Fibroblast of peridontal ligament (primary cell): ENCODE measurements at regions not wholly inside any gene's neighbourhood (a gene's known extent, or its start where the extent isn't known, plus 50 kb on each side); places are given as distances from the start of the nearest gene placed in this dataset.
A peak's percentile ranks its signal among the peaks of the same experiment; 100 is the strongest.
"Not testable (repeated sequence)": the region's sequence is repeated elsewhere in the genome, so short reads cannot be mapped to it uniquely, and the experiment has no call there.

Experiments
- DNase-seq: peaks from one replicate; pipeline ENCODE4 v3.0.0-alpha.2; 2010; ENCODE audit errors: extremely low read depth

- DNase-seq = peak; percentile 18
These were observed 145.4 kb upstream of the PROK2 start for GRCh38 chr3:71930056-71930991.

- DNase-seq = no peak
These were observed 143.3 kb upstream of the PROK2 start for GRCh38 chr3:71928212-71928611.

- DNase-seq = no peak
These were observed 142.6 kb upstream of the PROK2 start for GRCh38 chr3:71927505-71928066.

- DNase-seq = no peak
These were observed 141.7 kb upstream of the PROK2 start for GRCh38 chr3:71926616-71927015.

- DNase-seq = peak; percentile 7
These were observed 141.3 kb upstream of the PROK2 start for GRCh38 chr3:71926262-71926600.

GRCh38 chr3:71925511-71926261 lies 140.7 kb upstream of the PROK2 start:
- DNase-seq = not testable (repeated sequence)

- DNase-seq = no peak
These were observed 139.8 kb upstream of the PROK2 start for GRCh38 chr3:71924721-71925120.

- DNase-seq = no peak
These were observed 136.1 kb upstream of the PROK2 start for GRCh38 chr3:71921036-71921435.

GRCh38 chr3:71919572-71919971 lies 134.6 kb upstream of the PROK2 start:
- DNase-seq = no peak

- DNase-seq = no peak
These were observed 132.6 kb upstream of the PROK2 start for GRCh38 chr3:71917545-71917944.

GRCh38 chr3:71916747-71917369 lies 131.9 kb upstream of the PROK2 start:
- DNase-seq = peak; percentile 3

GRCh38 chr3:71912839-71913495 lies 128.0 kb upstream of the PROK2 start:
- no peak for DNase-seq

- no peak for DNase-seq
These were observed 125.2 kb upstream of the PROK2 start for GRCh38 chr3:71910108-71910507.

GRCh38 chr3:71907996-71908395 lies 123.0 kb upstream of the PROK2 start:
- no peak for DNase-seq

- DNase-seq = no peak
These were observed 122.0 kb upstream of the PROK2 start for GRCh38 chr3:71906976-71907375.

- DNase-seq = no peak
These were observed 120.5 kb upstream of the PROK2 start for GRCh38 chr3:71905426-71905825.

- DNase-seq = no peak
These were observed 119.0 kb upstream of the PROK2 start for GRCh38 chr3:71903936-71904335.

GRCh38 chr3:71903112-71903495 lies 118.2 kb upstream of the PROK2 start:
- DNase-seq = no peak

- no peak for DNase-seq
These were observed 117.5 kb upstream of the PROK2 start for GRCh38 chr3:71902258-71903111.

- DNase-seq = no peak
These were observed 116.7 kb upstream of the PROK2 start for GRCh38 chr3:71901645-71902044.

GRCh38 chr3:71900057-71900456 lies 115.1 kb upstream of the PROK2 start:
- DNase-seq = no peak
